ENCODE measurements at regions not wholly inside any gene's neighbourhood (a gene's known extent, or its start where the extent isn't known, plus 50 kb on each side); places are given as distances from the start of the nearest gene placed in this dataset.

- no peak for DNase-seq (ENCODE audit: low read depth)
- no peak for TF ChIP-seq CTCF (IDR thresholded peaks at IDR 0.05; ENCODE audit: control insufficient read depth, extremely low read depth, insufficient read depth)
- no peak overlapping the region for H3K4me3 ChIP-seq (ENCODE audit: low read depth, low read length)
Measured at GRCh38 chr11:94676814-94677213, 91.3 kb upstream of the AMOTL1 start.

GRCh38 chr11:94678236-94678635 is 89.9 kb upstream of the AMOTL1 start:
- TF ChIP-seq CTCF (IDR thresholded peaks at IDR 0.05; ENCODE audit: control insufficient read depth, extremely low read depth, insufficient read depth) = no peak
- H3K4me3 ChIP-seq (ENCODE audit: low read depth, low read length) = no peak overlapping the region
- peak; percentile 70 for DNase-seq (ENCODE audit: low read depth)

GRCh38 chr11:94678901-94679300 is 89.3 kb upstream of the AMOTL1 start:
- no peak for DNase-seq (ENCODE audit: low read depth)
- TF ChIP-seq CTCF (IDR thresholded peaks at IDR 0.05; ENCODE audit: control insufficient read depth, extremely low read depth, insufficient read depth) = no peak
- no peak overlapping the region for H3K4me3 ChIP-seq (ENCODE audit: low read depth, low read length)

GRCh38 chr11:94680426-94680825 is 87.7 kb upstream of the AMOTL1 start:
- DNase-seq (ENCODE audit: low read depth) = no peak
- no peak overlapping the region for H3K4me3 ChIP-seq (ENCODE audit: low read depth, low read length)
- no peak for TF ChIP-seq CTCF (IDR thresholded peaks at IDR 0.05; ENCODE audit: control insufficient read depth, extremely low read depth, insufficient read depth)

GRCh38 chr11:94681140-94681539 is 87.0 kb upstream of the AMOTL1 start:
- TF ChIP-seq CTCF (IDR thresholded peaks at IDR 0.05; ENCODE audit: control insufficient read depth, extremely low read depth, insufficient read depth) = no peak
- no peak overlapping the region for H3K4me3 ChIP-seq (ENCODE audit: low read depth, low read length)
- no peak for DNase-seq (ENCODE audit: low read depth)

DNA sequence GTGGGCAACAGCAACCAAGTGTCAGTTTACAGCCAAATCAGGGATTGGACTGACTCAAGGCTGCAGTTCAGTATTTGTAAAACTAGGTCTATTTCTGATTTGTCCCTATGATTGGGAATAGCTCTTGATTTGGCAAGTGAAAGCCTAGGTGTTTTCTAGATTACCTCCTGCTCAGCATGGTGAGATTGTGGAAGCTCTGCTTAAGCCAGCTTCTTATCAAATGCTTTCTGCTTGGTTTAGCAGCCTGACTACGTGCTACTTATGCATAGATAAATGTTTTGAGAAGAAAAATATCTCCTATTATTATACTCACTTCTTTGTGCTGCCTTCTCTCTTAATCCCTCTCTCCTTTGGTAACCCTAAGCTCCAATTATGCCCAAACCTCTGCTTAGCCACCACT is 86.3 kb upstream of the AMOTL1 start:
- no peak for DNase-seq (ENCODE audit: low read depth)
- no peak for TF ChIP-seq CTCF (IDR thresholded peaks at IDR 0.05; ENCODE audit: control insufficient read depth, extremely low read depth, insufficient read depth)
- no peak overlapping the region for H3K4me3 ChIP-seq (ENCODE audit: low read depth, low read length)

- no peak for TF ChIP-seq CTCF (IDR thresholded peaks at IDR 0.05; ENCODE audit: control insufficient read depth, extremely low read depth, insufficient read depth)
- H3K4me3 ChIP-seq (ENCODE audit: low read depth, low read length) = no peak overlapping the region
- no peak for DNase-seq (ENCODE audit: low read depth)
Measured at GRCh38 chr11:94694309-94695060, 73.7 kb upstream of the AMOTL1 start.

Measured in LNCaP clone FGC (cell line).